GM12875 (cell line): ENCODE measurements at regions not wholly inside any gene's neighbourhood (a gene's known extent, or its start where the extent isn't known, plus 50 kb on each side); places are given as distances from the start of the nearest gene placed in this dataset.

Source experiments
- H3K4me3 ChIP-seq: one replicate; pipeline ENCODE4 v1.5.1; 2011; ENCODE audit warnings: low read depth, low read length, control low read depth
- TF ChIP-seq, protein P1 (sequence below): IDR thresholded peaks from 2 replicates; pipeline ENCODE4 v1.5.1; 2011; ENCODE audit warnings: low read depth, mild to moderate bottlenecking, control low read depth, inconsistent platforms, low read length, moderate library complexity, borderline replicate concordance; ENCODE audit not compliant: insufficient read depth

DNA sequence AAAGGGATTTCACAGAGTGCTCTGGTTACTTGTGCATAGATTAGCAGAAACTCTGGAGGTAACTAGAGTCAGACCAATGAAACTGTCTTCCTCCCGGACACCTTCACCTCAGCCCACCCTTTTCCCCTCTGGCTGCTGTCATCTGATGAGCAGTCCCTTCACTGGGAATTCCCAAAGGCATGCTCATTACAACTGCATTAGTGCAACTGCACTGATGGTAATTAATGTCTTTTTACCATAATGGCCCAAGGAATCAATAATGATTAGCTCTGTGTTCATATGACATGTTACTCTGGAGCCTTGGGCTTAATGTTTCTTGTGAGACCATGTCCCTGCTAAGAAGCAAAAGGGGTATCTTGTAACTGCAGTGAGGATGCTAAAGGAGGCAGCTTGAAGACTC is 304.5 kb downstream of the GRIN2B start:
- no peak overlapping the region for H3K4me3 ChIP-seq
- TF ChIP-seq, protein P1, sequence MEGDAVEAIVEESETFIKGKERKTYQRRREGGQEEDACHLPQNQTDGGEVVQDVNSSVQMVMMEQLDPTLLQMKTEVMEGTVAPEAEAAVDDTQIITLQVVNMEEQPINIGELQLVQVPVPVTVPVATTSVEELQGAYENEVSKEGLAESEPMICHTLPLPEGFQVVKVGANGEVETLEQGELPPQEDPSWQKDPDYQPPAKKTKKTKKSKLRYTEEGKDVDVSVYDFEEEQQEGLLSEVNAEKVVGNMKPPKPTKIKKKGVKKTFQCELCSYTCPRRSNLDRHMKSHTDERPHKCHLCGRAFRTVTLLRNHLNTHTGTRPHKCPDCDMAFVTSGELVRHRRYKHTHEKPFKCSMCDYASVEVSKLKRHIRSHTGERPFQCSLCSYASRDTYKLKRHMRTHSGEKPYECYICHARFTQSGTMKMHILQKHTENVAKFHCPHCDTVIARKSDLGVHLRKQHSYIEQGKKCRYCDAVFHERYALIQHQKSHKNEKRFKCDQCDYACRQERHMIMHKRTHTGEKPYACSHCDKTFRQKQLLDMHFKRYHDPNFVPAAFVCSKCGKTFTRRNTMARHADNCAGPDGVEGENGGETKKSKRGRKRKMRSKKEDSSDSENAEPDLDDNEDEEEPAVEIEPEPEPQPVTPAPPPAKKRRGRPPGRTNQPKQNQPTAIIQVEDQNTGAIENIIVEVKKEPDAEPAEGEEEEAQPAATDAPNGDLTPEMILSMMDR = no peak

DNA sequence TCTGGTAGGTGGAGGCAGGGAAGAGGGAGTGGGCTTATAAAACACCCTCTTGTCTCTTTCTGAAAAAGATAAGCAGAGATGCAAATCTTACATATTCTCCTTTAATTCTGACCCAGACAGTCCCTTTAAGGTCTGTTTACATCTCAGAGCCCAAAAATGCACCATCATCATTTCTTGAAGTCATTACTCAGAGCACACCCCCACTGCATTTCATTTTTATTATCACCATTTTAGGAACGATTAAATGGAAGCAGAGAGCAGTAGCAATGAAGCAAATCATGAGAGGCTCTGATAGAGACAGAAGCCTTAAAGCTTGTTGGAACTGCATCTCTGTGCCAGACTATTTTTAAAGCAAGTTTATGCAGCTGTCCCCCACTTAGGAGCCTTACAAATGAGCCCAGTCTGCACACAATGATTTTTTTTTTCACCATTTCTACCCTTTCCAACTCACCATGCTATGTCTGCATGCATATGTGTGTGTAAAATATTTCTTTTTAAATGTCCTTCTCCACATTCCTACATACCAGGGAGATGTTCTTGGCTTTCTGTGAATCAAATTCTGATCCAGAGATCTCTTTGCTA is 311.0 kb downstream of the GRIN2B start:
- TF ChIP-seq, protein P1 = no peak
- H3K4me3 ChIP-seq = no peak overlapping the region

- H3K4me3 ChIP-seq = no peak overlapping the region
- TF ChIP-seq, protein P1 = no peak
Measured at GRCh38 chr12:13668880-13669279, 312.5 kb downstream of the GRIN2B start.

- H3K4me3 ChIP-seq = no peak overlapping the region
- TF ChIP-seq, protein P1 = no peak
Measured at GRCh38 chr12:13666806-13667205, 314.6 kb downstream of the GRIN2B start.

DNA sequence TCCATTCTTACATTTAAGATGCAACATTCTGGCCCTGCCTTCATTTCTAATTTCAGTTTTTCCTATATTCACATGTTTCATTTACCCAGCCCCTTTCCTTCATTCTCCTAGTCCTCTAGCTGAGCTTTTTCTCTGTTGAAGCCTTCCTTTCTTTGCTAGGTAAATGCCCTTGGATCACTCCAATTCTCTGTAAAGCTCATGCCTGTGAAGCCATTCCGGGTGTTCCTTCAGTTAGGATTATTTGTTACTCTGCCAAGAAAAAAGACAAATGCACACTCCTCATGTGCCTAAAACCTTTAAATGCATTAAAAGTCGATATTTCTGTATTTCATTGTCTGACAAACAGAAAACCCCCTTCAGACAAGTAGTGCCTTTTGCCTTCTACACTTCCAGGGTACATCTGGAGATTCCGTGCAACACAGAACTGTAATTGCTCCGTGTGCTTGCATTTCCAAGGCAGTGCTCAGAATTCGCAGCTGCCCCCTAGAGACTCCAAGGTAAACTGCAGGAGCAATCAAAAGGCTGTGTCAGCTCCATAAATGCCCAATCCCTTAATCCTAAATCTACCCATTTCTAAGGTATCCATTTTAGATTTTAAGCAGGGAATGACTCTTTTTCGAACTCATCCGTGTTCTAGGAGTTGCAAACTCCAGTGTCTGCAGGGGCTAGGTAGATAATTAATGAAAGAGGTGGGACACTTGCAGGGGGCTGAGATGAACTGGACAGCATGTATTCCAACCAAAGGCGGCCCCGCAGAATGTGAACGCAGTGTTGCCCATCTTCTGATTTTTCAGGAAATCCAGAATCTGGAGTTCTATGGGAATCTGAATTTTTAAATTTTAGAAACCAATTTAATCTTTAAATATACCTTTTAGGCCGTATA is 320.2 kb downstream of the GRIN2B start:
- no peak overlapping the region for H3K4me3 ChIP-seq
- TF ChIP-seq, protein P1 = peak; percentile 83

GRCh38 chr12:13654456-13654855 is 326.9 kb downstream of the GRIN2B start:
- H3K4me3 ChIP-seq = no peak overlapping the region

DNA sequence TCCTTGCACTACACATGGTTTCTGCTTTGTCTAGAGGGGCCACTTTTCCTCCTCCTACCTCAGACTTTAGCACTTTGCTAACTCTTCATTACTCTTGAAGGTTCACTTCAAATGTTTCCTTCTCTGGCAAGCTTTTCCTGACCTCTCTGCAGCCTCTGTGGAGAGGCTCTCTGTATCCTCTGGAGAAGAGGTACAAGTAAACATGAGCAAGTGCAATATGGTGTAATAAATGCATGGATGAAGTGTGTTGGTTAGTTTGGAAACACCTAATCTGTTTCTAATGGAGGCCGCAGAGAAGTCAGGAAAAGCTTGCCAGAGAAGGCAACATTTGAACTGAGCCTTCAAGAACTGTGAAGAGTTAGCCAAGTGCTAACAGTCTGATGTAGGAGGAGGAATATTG is 329.3 kb downstream of the GRIN2B start:
- TF ChIP-seq, protein P1 = no peak
- H3K4me3 ChIP-seq = no peak overlapping the region

More at GRCh38 chr12:13654456-13654855, 326.9 kb downstream of the GRIN2B start:
- TF ChIP-seq, protein P1 = no peak
